GM18505 (cell line): ENCODE measurements at regions not wholly inside any gene's neighbourhood (a gene's known extent, or its start where the extent isn't known, plus 50 kb on each side); places are given as distances from the start of the nearest gene placed in this dataset.
A peak's percentile ranks its signal among the peaks of the same experiment; 100 is the strongest.

ENCODE experiments used
- ATAC-seq: cut with Tn5 transposase; IDR thresholded peaks from one replicate; pipeline ENCODE4 v1.9.1; 2021; ENCODE audit not compliant: unreplicated experiment
- POLR2A ChIP-seq: IDR thresholded peaks from 4 replicates; pipeline ENCODE4 v1.6.1; 2011; ENCODE audit warnings: borderline replicate concordance; ENCODE audit not compliant: insufficient read depth, insufficient read length; ENCODE audit errors: extremely low read depth

- ATAC-seq = no peak
- TF ChIP-seq POLR2A = no peak
These were observed 79.1 kb upstream of the GALNT2 start for GRCh38 chr1:229987953-229988352.

- ATAC-seq = no peak
- TF ChIP-seq POLR2A = no peak
These were observed 78.5 kb upstream of the GALNT2 start for GRCh38 chr1:229988534-229988933.

GRCh38 chr1:229989591-229990248, 77.3 kb upstream of the GALNT2 start:
- no peak for TF ChIP-seq POLR2A
- ATAC-seq = no peak

GRCh38 chr1:229990326-229990725, 76.7 kb upstream of the GALNT2 start:
- TF ChIP-seq POLR2A = no peak
- ATAC-seq = no peak

GRCh38 chr1:229991104-229991513, 75.9 kb upstream of the GALNT2 start:
- no peak for TF ChIP-seq POLR2A
- no peak for ATAC-seq

- TF ChIP-seq POLR2A = no peak
- ATAC-seq = no peak
These were observed 75.2 kb upstream of the GALNT2 start for GRCh38 chr1:229991724-229992333.

GRCh38 chr1:229993060-229993459, 74.0 kb upstream of the GALNT2 start:
- peak; percentile 64 for ATAC-seq
- no peak for TF ChIP-seq POLR2A

- TF ChIP-seq POLR2A = no peak
- no peak for ATAC-seq
These were observed 73.1 kb upstream of the GALNT2 start for GRCh38 chr1:229993894-229994293.

- ATAC-seq = no peak
- no peak for TF ChIP-seq POLR2A
These were observed 67.9 kb upstream of the GALNT2 start for GRCh38 chr1:229999004-229999670.

GRCh38 chr1:230000493-230001184, 66.4 kb upstream of the GALNT2 start:
- no peak for ATAC-seq

GRCh38 chr1:230002164-230002803, 64.8 kb upstream of the GALNT2 start:
- ATAC-seq = no peak
- no peak for TF ChIP-seq POLR2A

More at GRCh38 chr1:230000493-230001184, 66.4 kb upstream of the GALNT2 start:
- no peak for TF ChIP-seq POLR2A

- no peak for TF ChIP-seq POLR2A
- ATAC-seq = no peak
These were observed 63.6 kb upstream of the GALNT2 start for GRCh38 chr1:230003409-230003808.

- no peak for TF ChIP-seq POLR2A
- ATAC-seq = no peak
These were observed 62.0 kb upstream of the GALNT2 start for GRCh38 chr1:230005040-230005439.
